ENCODE measurements at regions not wholly inside any gene's neighbourhood (a gene's known extent, or its start where the extent isn't known, plus 50 kb on each side); places are given as distances from the start of the nearest gene placed in this dataset.

DNA sequence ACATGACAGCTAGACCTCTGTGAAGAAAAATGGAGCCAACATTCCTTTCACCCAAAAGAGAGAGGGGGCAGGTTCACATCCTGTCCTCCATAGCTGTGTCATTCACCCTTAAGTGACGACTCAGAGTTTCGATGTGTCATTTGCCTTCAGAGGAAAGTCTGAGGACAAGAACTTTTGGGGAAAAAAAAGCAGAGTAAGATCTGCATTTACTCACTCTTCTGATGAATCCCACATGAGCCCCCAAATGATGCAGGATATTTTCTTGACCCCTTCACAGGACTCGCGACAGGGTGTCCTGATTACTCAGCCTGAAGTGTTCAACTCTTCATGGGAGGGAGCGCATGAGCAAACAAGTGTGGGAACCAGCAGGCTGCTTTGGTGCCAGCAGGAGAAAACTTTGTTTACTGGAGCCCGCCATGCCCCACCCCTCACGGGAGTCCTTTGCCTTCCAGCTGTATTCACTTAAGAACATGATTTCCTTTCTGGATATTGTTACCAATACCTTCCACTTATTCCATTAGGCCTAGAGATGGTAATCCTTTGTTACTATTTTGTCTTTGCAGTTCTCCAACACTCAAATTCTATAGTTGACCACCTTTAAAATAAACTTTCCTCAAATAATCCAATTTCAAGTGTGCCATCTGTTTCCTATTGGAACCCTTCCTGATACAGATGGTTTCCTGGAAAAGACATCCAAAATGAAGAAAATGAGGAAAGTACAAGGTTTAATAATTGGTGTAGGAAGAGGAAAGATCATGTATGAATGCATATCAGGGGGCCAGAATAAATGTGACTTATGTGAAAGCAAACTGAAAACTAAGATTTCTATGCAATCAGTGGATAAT is 729.8 kb downstream of the FAM181B start:
- no peak overlapping the region for H2AFZ ChIP-seq (ENCODE audit: low read length)

DNA sequence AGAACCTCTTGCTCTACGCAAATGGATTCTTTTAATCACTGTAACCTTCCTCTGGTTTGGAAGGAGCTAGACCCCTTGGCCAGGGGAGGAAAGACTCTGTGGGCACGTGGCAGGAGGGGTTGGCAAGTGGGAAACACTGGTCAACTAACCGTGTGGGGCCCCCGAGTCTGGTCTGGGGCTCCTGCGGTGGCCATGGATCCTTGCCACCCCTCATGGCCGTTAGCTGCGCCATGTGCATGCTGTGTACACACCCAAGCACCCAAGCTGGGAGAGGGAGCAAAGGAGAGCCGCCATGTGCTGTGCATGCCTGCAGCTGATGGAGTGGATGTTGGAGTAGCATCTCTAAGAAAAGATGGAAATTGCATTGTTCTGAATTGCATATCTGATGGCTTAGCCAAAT is 730.6 kb downstream of the FAM181B start:
- Histone ChIP-seq H3K4me1 (ENCODE audit: insufficient read depth, low read length, severe bottlenecking) (no peaks in the 10 kb centered on the region), H3K4me3 (ENCODE audit: low read depth, low read length, poor library complexity, severe bottlenecking) (no peak overlapping the region), H3K9me2 (ENCODE audit: low read depth, low read length) (no peaks in the 10 kb centered on the region; the same call in 1 of the 2 replicates), H2AFZ (ENCODE audit: low read length) (no peak overlapping the region), H3K9ac (ENCODE audit: low read length) (no peak overlapping the region), H3K27me3 (ENCODE audit: insufficient read depth, low read length) (no peaks in the 10 kb centered on the region), H3K9me3 (ENCODE audit: low read length) (no peaks in the 10 kb centered on the region), H3F3A (ENCODE audit: insufficient read depth, low read length) (no peaks in the 10 kb centered on the region), H3K79me2 (ENCODE audit: insufficient read depth, low read length) (no peaks in the 10 kb centered on the region), H3K36me3 (ENCODE audit: insufficient read depth, low read length) (no peaks in the 10 kb centered on the region), H3K27ac (ENCODE audit: low read depth, low read length, poor library complexity, severe bottlenecking) (no peak overlapping the region), H3K4me2 (ENCODE audit: low read length) (no peak overlapping the region), H4K20me1 (ENCODE audit: insufficient read depth, low read length) (no peaks in the 10 kb centered on the region)
- TF ChIP-seq, protein P1, sequence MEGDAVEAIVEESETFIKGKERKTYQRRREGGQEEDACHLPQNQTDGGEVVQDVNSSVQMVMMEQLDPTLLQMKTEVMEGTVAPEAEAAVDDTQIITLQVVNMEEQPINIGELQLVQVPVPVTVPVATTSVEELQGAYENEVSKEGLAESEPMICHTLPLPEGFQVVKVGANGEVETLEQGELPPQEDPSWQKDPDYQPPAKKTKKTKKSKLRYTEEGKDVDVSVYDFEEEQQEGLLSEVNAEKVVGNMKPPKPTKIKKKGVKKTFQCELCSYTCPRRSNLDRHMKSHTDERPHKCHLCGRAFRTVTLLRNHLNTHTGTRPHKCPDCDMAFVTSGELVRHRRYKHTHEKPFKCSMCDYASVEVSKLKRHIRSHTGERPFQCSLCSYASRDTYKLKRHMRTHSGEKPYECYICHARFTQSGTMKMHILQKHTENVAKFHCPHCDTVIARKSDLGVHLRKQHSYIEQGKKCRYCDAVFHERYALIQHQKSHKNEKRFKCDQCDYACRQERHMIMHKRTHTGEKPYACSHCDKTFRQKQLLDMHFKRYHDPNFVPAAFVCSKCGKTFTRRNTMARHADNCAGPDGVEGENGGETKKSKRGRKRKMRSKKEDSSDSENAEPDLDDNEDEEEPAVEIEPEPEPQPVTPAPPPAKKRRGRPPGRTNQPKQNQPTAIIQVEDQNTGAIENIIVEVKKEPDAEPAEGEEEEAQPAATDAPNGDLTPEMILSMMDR (IDR thresholded peaks at IDR 0.05; ENCODE audit: low read length): no peak
- TF ChIP-seq EZH2 (IDR thresholded peaks at IDR 0.05; ENCODE audit: borderline replicate concordance, low read length): no peak

More for the DNA sequence above, 729.8 kb downstream of the FAM181B start:
- Histone ChIP-seq H4K20me1 (ENCODE audit: insufficient read depth, low read length) (no peaks in the 10 kb centered on the region), H3K4me2 (ENCODE audit: low read length) (no peak overlapping the region), H3K4me1 (ENCODE audit: insufficient read depth, low read length, severe bottlenecking) (no peaks in the 10 kb centered on the region), H3K9me2 (ENCODE audit: low read depth, low read length) (no peaks in the 10 kb centered on the region; the same call in 1 of the 2 replicates), H3K79me2 (ENCODE audit: insufficient read depth, low read length) (no peaks in the 10 kb centered on the region), H3K27ac (ENCODE audit: low read depth, low read length, poor library complexity, severe bottlenecking) (no peak overlapping the region), H3K27me3 (ENCODE audit: insufficient read depth, low read length) (no peaks in the 10 kb centered on the region), H3F3A (ENCODE audit: insufficient read depth, low read length) (no peaks in the 10 kb centered on the region), H3K9ac (ENCODE audit: low read length) (no peak overlapping the region), H3K36me3 (ENCODE audit: insufficient read depth, low read length) (no peaks in the 10 kb centered on the region), H3K4me3 (ENCODE audit: low read depth, low read length, poor library complexity, severe bottlenecking) (no peak overlapping the region), H3K9me3 (ENCODE audit: low read length) (no peaks in the 10 kb centered on the region)
- no peak for TF ChIP-seq EZH2 (IDR thresholded peaks at IDR 0.05; ENCODE audit: borderline replicate concordance, low read length)
- TF ChIP-seq, protein P1 (IDR thresholded peaks at IDR 0.05; ENCODE audit: low read length): no peak

DNA sequence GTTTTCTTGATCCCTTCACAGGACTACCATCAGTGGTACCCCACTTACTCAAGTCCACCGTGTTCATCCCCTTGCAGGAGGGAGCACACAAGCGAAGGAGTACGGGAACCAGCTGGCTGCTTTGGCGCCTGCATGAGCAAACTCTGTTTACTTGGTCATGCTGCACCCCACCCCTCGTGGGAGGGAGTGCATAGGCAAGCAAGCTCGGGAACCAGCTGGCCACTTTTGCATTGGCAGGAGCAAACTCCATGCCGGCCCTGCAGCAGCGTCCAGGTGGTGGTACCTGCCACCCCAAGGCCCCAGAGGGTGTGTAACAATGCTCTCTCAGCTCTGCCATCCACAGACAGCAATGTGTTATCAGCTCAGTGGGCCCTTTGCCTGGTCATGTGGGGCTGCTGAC is 737.8 kb downstream of the FAM181B start:
- no peaks in the 10 kb centered on the region for H3K9me2 ChIP-seq (ENCODE audit: low read depth, low read length)
- no peaks in the 10 kb centered on the region for H3K4me1 ChIP-seq (ENCODE audit: insufficient read depth, low read length, severe bottlenecking)
- no peaks in the 10 kb centered on the region for H3F3A ChIP-seq (ENCODE audit: insufficient read depth, low read length)
- H3K27ac ChIP-seq (ENCODE audit: low read depth, low read length, poor library complexity, severe bottlenecking): no peak overlapping the region
- no peak overlapping the region for H3K4me2 ChIP-seq (ENCODE audit: low read length)
- H3K36me3 ChIP-seq (ENCODE audit: insufficient read depth, low read length): no peaks in the 10 kb centered on the region
- no peaks in the 10 kb centered on the region for H4K20me1 ChIP-seq (ENCODE audit: insufficient read depth, low read length)
- TF ChIP-seq, protein P1 (IDR thresholded peaks at IDR 0.05; ENCODE audit: low read length): no peak
- no peak for TF ChIP-seq EZH2 (IDR thresholded peaks at IDR 0.05; ENCODE audit: borderline replicate concordance, low read length)
- no peaks in the 10 kb centered on the region for H3K9me3 ChIP-seq (ENCODE audit: low read length)
- no peak overlapping the region for H3K9ac ChIP-seq (ENCODE audit: low read length)
- H3K27me3 ChIP-seq (ENCODE audit: insufficient read depth, low read length): no peaks in the 10 kb centered on the region
- no peaks in the 10 kb centered on the region for H3K79me2 ChIP-seq (ENCODE audit: insufficient read depth, low read length)
- no peak overlapping the region for H2AFZ ChIP-seq (ENCODE audit: low read length)
- no peak overlapping the region for H3K4me3 ChIP-seq (ENCODE audit: low read depth, low read length, poor library complexity, severe bottlenecking)

All from OCI-LY1 (cell line).